Left renal pelvis (tissue), 4 donors: ENCODE measurements at regions not wholly inside any gene's neighbourhood (a gene's known extent, or its start where the extent isn't known, plus 50 kb on each side); places are given as distances from the start of the nearest gene placed in this dataset.
"Not testable (repeated sequence)": the region's sequence is repeated elsewhere in the genome, so short reads cannot be mapped to it uniquely, and the experiment has no call there.

Experiments used
- DNase-seq, 4 donors: peaks; one replicate each; pipeline ENCODE4 v3.0.0-alpha.2; 2013; ENCODE audit warnings: low read depth in 4 of 4, low spot score in 3 of 4

- not testable (repeated sequence) for DNase-seq
Observed at GRCh38 chr2:12926641-12927040, 209.9 kb downstream of the TRIB2 start.

- no peak for DNase-seq
Observed at GRCh38 chr2:12928197-12928774, 211.6 kb downstream of the TRIB2 start.

- DNase-seq, result no peak
Observed at GRCh38 chr2:12928775-12929401, 212.2 kb downstream of the TRIB2 start.

- no peak for DNase-seq
Observed at GRCh38 chr2:12929758-12930157, 213.0 kb downstream of the TRIB2 start.

- DNase-seq, result peak in 1 of 4 donors; percentile 45
Observed at GRCh38 chr2:12930391-12930790, 213.7 kb downstream of the TRIB2 start.

- no peak for DNase-seq
Observed at GRCh38 chr2:12931186-12931844, 214.6 kb downstream of the TRIB2 start.

- DNase-seq, result no peak
Observed at GRCh38 chr2:12932192-12932591, 215.5 kb downstream of the TRIB2 start.

- DNase-seq, result no peak
Observed at GRCh38 chr2:12934146-12934756, 217.5 kb downstream of the TRIB2 start.

GRCh38 chr2:12935222-12935621 lies 218.5 kb downstream of the TRIB2 start:
- no peak for DNase-seq

- no peak for DNase-seq
Observed at GRCh38 chr2:12935796-12936195, 219.1 kb downstream of the TRIB2 start.

- DNase-seq, result no peak
Observed at GRCh38 chr2:12941203-12941602, 224.5 kb downstream of the TRIB2 start.

GRCh38 chr2:12948231-12948960 lies 231.7 kb downstream of the TRIB2 start:
- DNase-seq, result no peak

- no peak for DNase-seq
Observed at GRCh38 chr2:12948961-12949353, 232.2 kb downstream of the TRIB2 start.

GRCh38 chr2:12949406-12949805 lies 232.7 kb downstream of the TRIB2 start:
- no peak for DNase-seq

- no peak for DNase-seq
Observed at GRCh38 chr2:12950174-12950573, 233.4 kb downstream of the TRIB2 start.

- DNase-seq, result no peak
Observed at GRCh38 chr2:12950957-12951656, 234.4 kb downstream of the TRIB2 start.

- DNase-seq, result no peak
Observed at GRCh38 chr2:12951657-12951973, 234.9 kb downstream of the TRIB2 start.

- no peak for DNase-seq
Observed at GRCh38 chr2:12953596-12953995, 236.9 kb downstream of the TRIB2 start.

GRCh38 chr2:12955864-12956263 lies 239.1 kb downstream of the TRIB2 start:
- DNase-seq, result no peak

- no peak for DNase-seq
Observed at GRCh38 chr2:12957251-12957650, 240.5 kb downstream of the TRIB2 start.

- DNase-seq, result no peak
Observed at GRCh38 chr2:12959935-12960334, 243.2 kb downstream of the TRIB2 start.
